ENCODE measurements at regions not wholly inside any gene's neighbourhood (a gene's known extent, or its start where the extent isn't known, plus 50 kb on each side); places are given as distances from the start of the nearest gene placed in this dataset.
"Not testable (repeated sequence)": the region's sequence is repeated elsewhere in the genome, so short reads cannot be mapped to it uniquely, and the experiment has no call there.

GRCh38 chr6:106785298-106785697 lies 155.9 kb downstream of the QRSL1 start:
- CTCF ChIA-PET: no interaction called here
- TF ChIP-seq CTCF (IDR thresholded peaks at IDR 0.05; ENCODE audit: insufficient read depth in 1 of 2, low read depth in 1 of 2, low read length in 1 of 2, severe bottlenecking in 1 of 2, unreplicated experiment in 1 of 2): no peak
- Mint-ChIP-seq H3K27me3 (ENCODE audit: insufficient read depth, unreplicated experiment) (no peaks in the 10 kb centered on the region), H3K4me1 (ENCODE audit: low read depth, unreplicated experiment) (peaks cover 9% of the 10 kb centered on the region), H3K27ac (ENCODE audit: unreplicated experiment) (no peak overlapping the region), H3K36me3 (ENCODE audit: insufficient read depth, unreplicated experiment) (no peaks in the 10 kb centered on the region), H3K4me3 (ENCODE audit: unreplicated experiment) (no peak overlapping the region), H3K9me3 (ENCODE audit: unreplicated experiment) (peaks cover 24% of the 10 kb centered on the region)
- H3K4me1 ChIP-seq: peaks cover 24% of the 10 kb centered on the region
- no peak for DNase-seq
- no peak overlapping the region for H3K4me3 ChIP-seq (ENCODE audit: low read depth, low read length)
- POLR2A ChIA-PET: no interaction called here
- H3K27me3 ChIP-seq (replicated peaks; ENCODE audit: control insufficient read depth, insufficient read depth, low read length): no peaks in the 10 kb centered on the region
- BruUV-seq (replicated peaks): no TSS peak
- no peaks in the 10 kb centered on the region for H3K36me3 ChIP-seq (ENCODE audit: control insufficient read depth, insufficient read depth, low read length)
- intact Hi-C loops (cut with micrococcal nuclease; ENCODE audit: unreplicated experiment): no loop called here
- H3K9me3 ChIP-seq: peaks cover 20% of the 10 kb centered on the region

GRCh38 chr6:106783640-106784566 lies 154.5 kb downstream of the QRSL1 start:
- H3K4me1 ChIP-seq: peaks cover 24% of the 10 kb centered on the region
- no peaks in the 10 kb centered on the region for H3K36me3 Mint-ChIP-seq (ENCODE audit: insufficient read depth, unreplicated experiment)
- no peaks in the 10 kb centered on the region for H3K36me3 ChIP-seq (ENCODE audit: control insufficient read depth, insufficient read depth, low read length)
- intact Hi-C loops (cut with micrococcal nuclease; ENCODE audit: unreplicated experiment): no loop called here
- H3K27me3 Mint-ChIP-seq (ENCODE audit: insufficient read depth, unreplicated experiment): no peaks in the 10 kb centered on the region
- H3K4me3 ChIP-seq (ENCODE audit: low read depth, low read length): no peak overlapping the region
- DNase-seq: no peak
- ChIA-PET POLR2A (no interaction called here), CTCF (no interaction called here)
- H3K4me1 Mint-ChIP-seq (ENCODE audit: low read depth, unreplicated experiment): peaks cover 9% of the 10 kb centered on the region
- no peak for TF ChIP-seq CTCF (IDR thresholded peaks at IDR 0.05; ENCODE audit: insufficient read depth in 1 of 2, low read depth in 1 of 2, low read length in 1 of 2, severe bottlenecking in 1 of 2, unreplicated experiment in 1 of 2)
- H3K9me3 ChIP-seq: peaks cover 32% of the 10 kb centered on the region
- no peak overlapping the region for H3K4me3 Mint-ChIP-seq (ENCODE audit: unreplicated experiment)
- no peaks in the 10 kb centered on the region for H3K27me3 ChIP-seq (replicated peaks; ENCODE audit: control insufficient read depth, insufficient read depth, low read length)
- peaks cover 37% of the 10 kb centered on the region for H3K9me3 Mint-ChIP-seq (ENCODE audit: unreplicated experiment)
- no TSS peak for BruUV-seq (replicated peaks)
- H3K27ac Mint-ChIP-seq (ENCODE audit: unreplicated experiment): no peak overlapping the region

DNA sequence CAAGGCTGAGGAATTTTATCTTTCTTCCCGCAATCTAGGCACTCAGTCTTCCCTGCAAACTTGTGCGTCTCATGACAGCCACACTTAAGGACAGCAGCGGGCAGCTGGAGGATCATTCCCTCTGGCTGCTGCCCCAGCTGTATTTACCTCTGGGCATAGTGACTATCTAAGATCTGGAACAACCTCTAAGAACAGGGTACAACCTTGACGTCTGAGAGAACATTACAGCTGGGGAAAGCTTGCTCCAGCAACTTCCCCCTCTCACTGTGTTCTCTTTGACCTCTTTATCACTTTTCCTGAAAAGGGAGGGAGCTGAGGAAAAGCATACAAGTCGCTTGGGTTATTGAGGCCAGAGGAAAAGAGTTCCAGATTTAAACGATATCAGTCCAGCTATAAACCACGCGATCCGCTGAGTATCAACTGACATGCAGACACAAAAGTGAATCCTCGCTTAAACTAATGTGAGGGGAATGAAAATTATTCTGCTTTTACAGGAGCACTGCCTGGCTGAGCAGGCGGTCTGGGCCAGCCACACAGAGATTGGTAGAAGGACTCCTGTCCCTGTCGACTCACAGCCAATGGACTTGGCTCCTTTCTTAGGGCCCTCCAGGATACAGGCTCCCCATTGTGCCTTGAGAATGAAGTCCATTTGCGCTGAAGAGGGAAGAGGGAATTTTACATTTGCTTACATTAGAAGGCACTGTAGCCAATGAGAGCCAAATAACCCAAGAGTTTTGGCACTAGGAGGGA lies 153.3 kb downstream of the QRSL1 start:
- H3K27me3 Mint-ChIP-seq (ENCODE audit: insufficient read depth, unreplicated experiment): no peaks in the 10 kb centered on the region
- CTCF ChIA-PET: no interaction called here

GRCh38 chr6:106779552-106779951 lies 150.2 kb downstream of the QRSL1 start:
- CTCF ChIA-PET; POLR2A ChIA-PET; H3K4me3 Mint-ChIP-seq (ENCODE audit: unreplicated experiment); DNase-seq; H3K27me3 Mint-ChIP-seq (ENCODE audit: insufficient read depth, unreplicated experiment); H3K4me1 Mint-ChIP-seq (ENCODE audit: low read depth, unreplicated experiment); intact Hi-C loops (cut with micrococcal nuclease; ENCODE audit: unreplicated experiment); H3K36me3 Mint-ChIP-seq (ENCODE audit: insufficient read depth, unreplicated experiment); BruUV-seq (replicated peaks); H3K27ac Mint-ChIP-seq (ENCODE audit: unreplicated experiment); H3K36me3 ChIP-seq (ENCODE audit: control insufficient read depth, insufficient read depth, low read length); H3K4me3 ChIP-seq (ENCODE audit: low read depth, low read length); H3K27me3 ChIP-seq (replicated peaks; ENCODE audit: control insufficient read depth, insufficient read depth, low read length): not testable (repeated sequence)
- peaks cover 44% of the 10 kb centered on the region for H3K9me3 Mint-ChIP-seq (ENCODE audit: unreplicated experiment)
- Histone ChIP-seq H3K4me1 (peaks cover 11% of the 10 kb centered on the region; the same call in 1 of the 2 replicates), H3K9me3 (peaks cover 32% of the 10 kb centered on the region)

More for the DNA sequence above, 153.3 kb downstream of the QRSL1 start:
- H3K4me1 Mint-ChIP-seq (ENCODE audit: low read depth, unreplicated experiment): peaks cover 9% of the 10 kb centered on the region
- H3K4me1 ChIP-seq: peaks cover 21% of the 10 kb centered on the region
- H3K4me3 ChIP-seq (ENCODE audit: low read depth, low read length): no peak overlapping the region
- intact Hi-C loops (cut with micrococcal nuclease; ENCODE audit: unreplicated experiment): no loop called here
- H3K27me3 ChIP-seq (replicated peaks; ENCODE audit: control insufficient read depth, insufficient read depth, low read length): no peaks in the 10 kb centered on the region
- DNase-seq: no peak
- no peaks in the 10 kb centered on the region for H3K36me3 Mint-ChIP-seq (ENCODE audit: insufficient read depth, unreplicated experiment)
- no peak for TF ChIP-seq CTCF (IDR thresholded peaks at IDR 0.05; ENCODE audit: insufficient read depth in 1 of 2, low read depth in 1 of 2, low read length in 1 of 2, severe bottlenecking in 1 of 2, unreplicated experiment in 1 of 2)
- peaks cover 44% of the 10 kb centered on the region for H3K9me3 Mint-ChIP-seq (ENCODE audit: unreplicated experiment)
- H3K4me3 Mint-ChIP-seq (ENCODE audit: unreplicated experiment): no peak overlapping the region
- H3K36me3 ChIP-seq (ENCODE audit: control insufficient read depth, insufficient read depth, low read length): no peaks in the 10 kb centered on the region
- H3K9me3 ChIP-seq: peaks cover 32% of the 10 kb centered on the region
- BruUV-seq (replicated peaks): no TSS peak
- H3K27ac Mint-ChIP-seq (ENCODE audit: unreplicated experiment): no peak overlapping the region
- POLR2A ChIA-PET: no interaction called here

Data from Caco-2 (cell line).